Gastrocnemius medialis (tissue), 4 donors: ENCODE measurements at regions not wholly inside any gene's neighbourhood (a gene's known extent, or its start where the extent isn't known, plus 50 kb on each side); places are given as distances from the start of the nearest gene placed in this dataset.
"Not testable (repeated sequence)": the region's sequence is repeated elsewhere in the genome, so short reads cannot be mapped to it uniquely, and the experiment has no call there.

Experiments used
- ATAC-seq, 2 donors: fragments of 150-250 bp; one replicate each; pipeline ENCODE4 v1.9.1; 2016
- DNase-seq, 2 donors: peaks; one replicate each; pipeline ENCODE4 v3.0.0-alpha.2; 2019
- H3K27ac ChIP-seq, 4 donors: fragments of 200-600 bp; sonication (generic); 1 replicate in 1 of 4; 2 replicates in 3 of 4; pipeline ENCODE4 v1.5.1; 2016 to 2018; ENCODE audit warnings: mild to moderate bottlenecking in 2 of 4, moderate library complexity in 1 of 4
- H3K27me3 ChIP-seq, 3 donors: fragments of 200-600 bp; sonication (generic) in 2 of 3; 1 replicate in 1 of 3; 2 replicates in 2 of 3; pipeline versions ENCODE4 v1.5.1 to v1.6.0; 2016 to 2019; ENCODE audit warnings: mild to moderate bottlenecking in 1 of 3, moderate library complexity in 1 of 3
- H3K36me3 ChIP-seq, 2 donors: fragments of 200-600 bp; sonication (generic) in 1 of 2; one replicate each; pipeline ENCODE4 v1.5.1; 2017 to 2018
- H3K4me1 ChIP-seq, 2 donors: fragments of 200-600 bp; sonication (generic) in 1 of 2; one replicate each; pipeline ENCODE4 v1.5.1; 2016 to 2017; ENCODE audit warnings: mild to moderate bottlenecking in 2 of 2
- H3K4me3 ChIP-seq, 4 donors: fragments of 200-600 bp; sonication (generic) in 3 of 4; 1 replicate in 1 of 4; 2 replicates in 3 of 4; pipeline ENCODE4 v1.5.1; 2016 to 2019; ENCODE audit warnings: mild to moderate bottlenecking in 2 of 4
- H3K9me3 ChIP-seq, 3 donors: fragments of 200-600 bp; sonication (generic) in 2 of 3; 1 replicate in 1 of 3; 2 replicates in 2 of 3; pipeline ENCODE4 v1.5.1; 2016 to 2019
- POLR2A ChIP-seq, 2 donors: fragments of 450-650 bp; IDR thresholded peaks; one replicate each; pipeline ENCODE4 v1.6.1; 2017; ENCODE audit warnings: antibody characterized with exemption in 2 of 2, mild to moderate bottlenecking in 2 of 2, moderate library complexity in 2 of 2
- in situ Hi-C, 4 donors: fragments of 200-750 bp; cut with MboI; loops; one replicate each; pipeline versions ENCODE4 v1.15.0 to v1.8.0; 2017; ENCODE audit warnings: low sequenced_read_pairs in 4 of 4
- intact Hi-C: fragments of 100-400 bp; cut with DNase I; formaldehyde crosslinking; loops from one replicate; pipeline ENCODE4 v1.15.1; 2023; ENCODE audit warnings: low total_unique reads
- TF ChIP-seq, protein P1 (sequence below), 5 experiments: fragments of 450-650 bp in 3 of 5; fragments of 200-600 bp in 2 of 5; sonication (generic) in 2 of 5; IDR thresholded peaks in 4 of 5; conservative IDR thresholded peaks in 1 of 5; 1 replicate in 4 of 5; 2 replicates in 1 of 5; pipeline ENCODE4 v1.5.1; 2016 to 2019; ENCODE audit warnings: antibody characterized with exemption in 5 of 5, mild to moderate bottlenecking in 3 of 5, moderate library complexity in 3 of 5

DNA sequence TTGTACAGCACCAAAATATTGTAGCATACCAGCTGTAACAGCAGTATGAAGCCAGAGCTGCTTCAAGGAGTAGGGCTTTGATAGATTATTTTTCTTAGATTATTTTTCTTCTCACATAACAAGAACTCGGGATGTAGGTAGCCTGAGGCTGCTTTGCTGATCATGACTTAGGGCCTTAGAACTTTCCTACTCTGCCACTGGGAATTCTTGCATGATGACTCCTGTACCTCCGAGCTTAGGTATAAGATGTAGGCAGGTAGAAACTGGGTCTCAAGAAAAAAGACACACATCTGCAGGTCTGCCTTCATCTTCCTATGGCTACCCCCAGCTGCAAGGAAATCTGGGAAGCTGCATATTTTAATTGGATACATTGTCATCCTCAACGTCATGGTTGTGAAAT, 115.9 kb upstream of the PNPLA4 start:
- no peaks in the 10 kb centered on the region for H3K4me1 ChIP-seq
- no peak overlapping the region for H3K27ac ChIP-seq
- intact Hi-C loops, result no loop called here
- in situ Hi-C loops, result no loop called here
- no peaks in the 10 kb centered on the region for H3K27me3 ChIP-seq
- no peak overlapping the region for H3K4me3 ChIP-seq
- no peaks in the 10 kb centered on the region for H3K9me3 ChIP-seq
- DNase-seq (no peak), ATAC-seq (no peak)
- TF ChIP-seq POLR2A (IDR thresholded peaks at IDR 0.05), result no peak
- TF ChIP-seq, protein P1, sequence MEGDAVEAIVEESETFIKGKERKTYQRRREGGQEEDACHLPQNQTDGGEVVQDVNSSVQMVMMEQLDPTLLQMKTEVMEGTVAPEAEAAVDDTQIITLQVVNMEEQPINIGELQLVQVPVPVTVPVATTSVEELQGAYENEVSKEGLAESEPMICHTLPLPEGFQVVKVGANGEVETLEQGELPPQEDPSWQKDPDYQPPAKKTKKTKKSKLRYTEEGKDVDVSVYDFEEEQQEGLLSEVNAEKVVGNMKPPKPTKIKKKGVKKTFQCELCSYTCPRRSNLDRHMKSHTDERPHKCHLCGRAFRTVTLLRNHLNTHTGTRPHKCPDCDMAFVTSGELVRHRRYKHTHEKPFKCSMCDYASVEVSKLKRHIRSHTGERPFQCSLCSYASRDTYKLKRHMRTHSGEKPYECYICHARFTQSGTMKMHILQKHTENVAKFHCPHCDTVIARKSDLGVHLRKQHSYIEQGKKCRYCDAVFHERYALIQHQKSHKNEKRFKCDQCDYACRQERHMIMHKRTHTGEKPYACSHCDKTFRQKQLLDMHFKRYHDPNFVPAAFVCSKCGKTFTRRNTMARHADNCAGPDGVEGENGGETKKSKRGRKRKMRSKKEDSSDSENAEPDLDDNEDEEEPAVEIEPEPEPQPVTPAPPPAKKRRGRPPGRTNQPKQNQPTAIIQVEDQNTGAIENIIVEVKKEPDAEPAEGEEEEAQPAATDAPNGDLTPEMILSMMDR (IDR thresholded peaks at IDR 0.05 in 4 of 5, conservative IDR thresholded peaks at IDR 0.05 in 1 of 5), result no peak
- no peaks in the 10 kb centered on the region for H3K36me3 ChIP-seq

DNA sequence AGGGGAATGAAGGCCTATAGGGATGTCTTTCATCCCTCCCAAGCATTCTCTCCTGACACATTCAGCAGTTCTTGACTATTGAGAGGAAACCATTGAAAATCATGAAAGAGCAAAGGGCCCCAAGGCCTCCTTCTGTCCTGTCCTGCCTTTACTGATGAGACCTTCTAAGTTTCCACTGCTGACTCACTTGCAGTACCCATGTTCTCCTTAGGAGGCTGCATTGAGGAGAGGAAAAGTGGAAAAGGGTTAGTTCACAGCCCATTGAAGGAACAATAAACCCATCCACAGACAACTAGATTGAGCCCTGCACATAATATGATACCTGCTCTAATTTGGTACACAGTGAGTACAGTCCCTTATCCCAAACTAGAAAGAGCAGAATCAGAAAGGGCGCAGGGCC, 115.1 kb upstream of the PNPLA4 start:
- TF ChIP-seq POLR2A (IDR thresholded peaks at IDR 0.05), result no peak
- TF ChIP-seq, protein P1 (IDR thresholded peaks at IDR 0.05 in 4 of 5, conservative IDR thresholded peaks at IDR 0.05 in 1 of 5), result no peak
- Histone ChIP-seq H3K9me3 (no peaks in the 10 kb centered on the region), H3K4me1 (peaks cover 0 to 5% of the 10 kb centered on the region in 2 donors), H3K27ac (no peak overlapping the region), H3K27me3 (no peaks in the 10 kb centered on the region), H3K36me3 (no peaks in the 10 kb centered on the region), H3K4me3 (no peak overlapping the region)
- DNase-seq, result no peak
- ATAC-seq, result no peak
- intact Hi-C loops (no loop called here), in situ Hi-C loops (no loop called here)

DNA sequence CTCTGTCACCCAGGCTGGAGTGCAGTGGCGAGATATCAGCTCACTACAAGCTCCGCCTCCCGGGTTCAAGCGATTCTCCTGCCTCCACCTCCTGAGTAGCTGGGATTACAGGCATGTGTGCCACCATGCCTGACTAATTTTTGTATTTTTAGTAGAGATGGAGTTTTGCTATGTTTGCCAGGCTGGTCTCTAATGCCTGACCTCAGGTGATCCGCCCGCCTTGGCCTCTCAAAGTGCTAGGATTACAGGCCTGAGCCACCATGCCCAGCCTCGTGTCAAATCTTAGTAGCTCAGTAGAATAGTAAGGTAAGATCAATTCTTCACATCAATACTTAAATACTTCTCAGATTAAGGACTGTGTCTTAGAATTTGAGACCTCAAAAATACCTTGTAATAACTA, 112.5 kb upstream of the PNPLA4 start:
- ATAC-seq, H3K36me3 ChIP-seq, H3K4me3 ChIP-seq, H3K9me3 ChIP-seq, in situ Hi-C loops, H3K27ac ChIP-seq, DNase-seq, H3K27me3 ChIP-seq, intact Hi-C loops: not testable (repeated sequence)
- peaks cover 0 to 10% of the 10 kb centered on the region in 2 donors for H3K4me1 ChIP-seq

DNA sequence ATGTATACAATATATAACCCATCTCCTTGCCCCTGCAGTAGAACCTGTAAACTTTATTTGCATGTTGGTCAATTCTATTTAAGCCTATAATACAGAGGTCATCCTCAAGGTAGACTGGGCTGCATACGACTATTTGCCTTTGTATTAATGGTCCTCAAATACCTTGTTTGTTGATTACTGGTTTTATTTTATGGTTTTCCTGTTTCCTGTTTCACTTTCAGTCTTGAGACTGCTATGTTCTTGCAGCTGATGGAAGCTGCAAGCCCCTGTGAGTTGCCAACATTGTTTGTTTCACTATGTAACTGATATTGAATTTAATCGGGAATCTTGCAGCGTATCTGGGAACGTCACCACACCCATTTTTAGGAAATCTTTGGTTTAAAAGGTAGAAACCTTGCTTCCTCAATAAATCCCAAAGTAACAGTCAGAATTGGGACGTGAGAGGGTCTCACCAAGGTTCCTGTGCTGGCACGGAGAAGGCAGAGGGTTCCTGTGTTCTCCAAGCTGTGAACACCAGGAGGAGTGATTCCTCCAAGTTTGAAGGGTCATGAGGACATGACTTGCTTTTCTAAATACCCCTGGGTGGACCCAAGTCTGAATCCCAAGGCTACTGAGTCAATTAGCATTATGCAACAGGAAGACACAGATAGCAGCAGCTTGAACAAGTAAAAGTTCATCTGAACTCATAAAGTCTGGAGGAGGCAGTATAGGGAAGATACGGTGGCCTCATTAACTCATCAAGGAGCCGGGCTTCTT, 110.6 kb upstream of the PNPLA4 start:
- Histone ChIP-seq H3K36me3 (no peaks in the 10 kb centered on the region), H3K4me1 (peaks cover 0 to 10% of the 10 kb centered on the region in 2 donors), H3K27me3 (no peaks in the 10 kb centered on the region), H3K9me3 (no peaks in the 10 kb centered on the region), H3K27ac (no peak overlapping the region), H3K4me3 (peak overlapping the region in 3 of 4 donors; percentile 5 to 28 (median 20))
- DNase-seq (no peak), ATAC-seq (peak in 1 of 2 donors; percentile 46)
- intact Hi-C loops (no loop called here), in situ Hi-C loops (no loop called here)
- TF ChIP-seq, protein P1 (IDR thresholded peaks at IDR 0.05 in 4 of 5, conservative IDR thresholded peaks at IDR 0.05 in 1 of 5), result no peak
- no peak for TF ChIP-seq POLR2A (IDR thresholded peaks at IDR 0.05)

DNA sequence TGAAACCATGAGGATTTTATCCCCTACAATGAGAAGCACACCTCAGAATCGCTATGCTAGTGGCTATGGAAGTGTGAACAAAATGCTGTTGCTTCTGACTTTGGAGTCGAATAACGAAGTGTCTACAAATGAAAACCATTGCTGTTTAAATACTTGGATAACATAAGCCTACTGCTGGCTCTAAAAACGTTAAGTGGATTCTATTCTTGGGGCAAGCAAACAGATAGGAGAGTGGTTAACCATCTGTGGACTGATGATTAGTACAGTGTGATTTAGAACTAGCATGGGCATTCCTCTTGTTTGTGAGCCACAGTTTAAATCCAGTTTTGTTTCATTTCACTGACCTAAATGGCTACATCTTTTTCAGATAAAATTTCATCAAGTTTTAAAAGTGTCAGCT, 109.7 kb upstream of the PNPLA4 start:
- DNase-seq (no peak), ATAC-seq (no peak)
- H3K9me3 ChIP-seq, result no peaks in the 10 kb centered on the region
- no peak for TF ChIP-seq POLR2A (IDR thresholded peaks at IDR 0.05)
- TF ChIP-seq, protein P1 (IDR thresholded peaks at IDR 0.05 in 4 of 5, conservative IDR thresholded peaks at IDR 0.05 in 1 of 5), result no peak
- H3K27me3 ChIP-seq, result no peaks in the 10 kb centered on the region
- intact Hi-C loops (no loop called here), in situ Hi-C loops (no loop called here)
- H3K27ac ChIP-seq, result no peak overlapping the region
- no peak overlapping the region for H3K4me3 ChIP-seq
- no peaks in the 10 kb centered on the region for H3K36me3 ChIP-seq
- peaks cover 0 to 10% of the 10 kb centered on the region in 2 donors for H3K4me1 ChIP-seq
